ENCODE measurements at regions not wholly inside any gene's neighbourhood (a gene's known extent, or its start where the extent isn't known, plus 50 kb on each side); places are given as distances from the start of the nearest gene placed in this dataset.

DNA sequence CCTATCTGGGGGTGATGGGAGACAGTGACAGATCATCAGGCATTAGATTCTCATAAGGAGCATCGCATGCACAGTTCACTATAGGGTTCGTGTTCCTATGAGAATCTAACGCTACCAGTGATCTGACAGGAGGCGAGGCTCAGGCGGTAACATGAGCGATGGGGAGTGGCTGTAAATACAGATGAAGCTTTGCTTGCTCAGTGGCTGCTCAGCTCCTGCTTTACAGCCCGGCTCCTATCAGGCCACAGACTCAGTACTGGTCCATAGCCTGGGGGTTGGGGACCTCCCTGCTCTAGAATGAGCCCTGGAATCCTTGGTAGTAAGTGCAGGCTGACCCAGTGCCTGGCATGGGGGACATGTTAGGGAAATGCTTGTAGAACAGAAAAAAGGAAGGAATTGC is 426.0 kb downstream of the TYW1 start:
- no peak for DNase-seq (ENCODE audit: low read depth)

DNA sequence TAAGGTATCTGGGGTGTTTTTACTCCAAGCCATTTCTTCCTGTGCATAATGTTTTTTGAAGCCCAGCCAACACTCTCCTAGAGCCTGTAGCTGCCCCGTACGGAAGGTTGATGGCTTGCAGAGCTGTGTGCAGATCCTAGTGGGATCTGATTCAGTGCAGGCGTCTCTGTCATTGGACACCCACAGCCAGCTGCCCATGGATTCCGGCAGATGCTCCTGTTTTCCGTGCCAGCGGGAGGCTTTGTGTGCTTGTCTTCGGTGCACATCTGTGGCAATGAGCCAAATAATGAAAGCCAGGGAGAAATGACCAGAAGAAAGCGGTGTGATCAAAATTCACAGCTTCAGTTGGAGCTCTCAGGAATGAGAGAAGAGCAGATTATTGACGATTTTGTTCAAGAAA is 426.4 kb downstream of the TYW1 start:
- DNase-seq (ENCODE audit: low read depth): no peak

DNA sequence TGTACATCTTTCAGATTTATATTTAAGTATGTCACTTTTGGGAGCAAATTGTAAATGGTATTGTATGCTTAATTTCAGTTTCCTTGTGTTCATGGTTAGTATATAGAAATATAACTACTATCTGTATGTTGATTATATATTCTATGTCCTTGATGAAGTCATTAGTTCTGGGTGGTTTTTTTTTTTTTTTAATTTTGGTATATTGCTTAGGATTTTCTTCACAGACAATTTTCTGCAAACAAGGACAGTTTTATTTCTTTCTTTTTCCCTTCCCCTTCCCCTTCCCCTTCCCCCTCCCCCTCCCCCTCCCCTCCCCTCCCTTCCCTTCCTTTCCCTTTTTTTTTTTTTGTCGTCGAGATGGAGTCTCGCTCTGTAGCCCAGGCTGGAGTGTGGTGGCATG is 430.0 kb downstream of the TYW1 start:
- DNase-seq (ENCODE audit: low read depth): no peak

DNA sequence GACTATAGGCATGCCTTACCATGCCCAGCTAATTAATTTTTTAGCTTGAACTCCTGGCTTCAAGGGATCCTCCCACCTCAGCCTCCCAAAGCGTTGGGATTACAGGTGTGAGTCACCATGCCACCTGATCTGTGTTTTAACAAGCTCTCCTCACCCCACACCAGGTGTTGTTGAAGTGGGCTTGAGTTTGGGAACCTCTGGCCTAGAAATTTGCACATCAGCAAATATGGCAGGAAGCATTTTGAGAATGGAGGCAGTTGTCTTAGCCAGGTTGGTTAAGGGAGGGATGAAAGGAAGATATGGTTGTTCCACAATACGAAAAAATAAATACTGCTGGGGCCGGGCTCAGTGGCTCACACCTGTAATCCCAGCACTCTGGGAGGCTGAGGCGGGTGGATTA is 433.1 kb downstream of the TYW1 start:
- no peak for DNase-seq (ENCODE audit: low read depth)

DNA sequence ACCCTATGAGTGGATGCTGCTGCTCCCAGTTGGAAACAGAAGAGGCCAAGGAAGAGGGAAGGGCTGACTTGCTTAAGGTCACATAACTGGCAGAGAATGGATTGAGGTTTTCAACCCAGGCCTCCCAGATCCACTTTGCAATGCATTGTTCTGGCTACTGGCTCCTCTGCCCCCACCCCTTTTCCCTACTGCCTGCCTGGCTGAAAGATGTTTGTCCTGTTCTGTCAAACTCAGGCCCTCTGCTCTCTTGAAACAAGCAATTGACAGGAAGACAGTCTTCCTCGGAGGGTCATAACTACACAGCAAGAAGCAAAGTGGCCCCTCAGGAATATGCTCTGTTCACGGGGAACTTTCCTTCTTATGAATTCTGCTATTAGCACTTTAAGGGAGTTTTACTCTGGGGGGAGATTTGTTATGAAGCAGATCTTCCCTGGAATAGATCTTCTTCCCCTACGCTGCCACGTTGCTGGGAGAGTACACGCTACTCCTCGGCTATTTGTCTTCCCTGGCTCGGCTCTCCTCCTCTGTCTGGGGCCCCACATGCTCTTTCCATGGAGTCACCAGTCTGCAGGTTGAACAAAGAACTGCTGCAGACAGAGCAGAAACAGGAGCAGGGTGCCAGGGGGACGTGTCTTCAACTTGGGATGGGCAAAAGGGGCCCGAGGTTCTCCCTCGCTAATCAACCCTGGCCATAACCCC is 436.1 kb downstream of the TYW1 start:
- DNase-seq (ENCODE audit: low read depth): no peak

DNA sequence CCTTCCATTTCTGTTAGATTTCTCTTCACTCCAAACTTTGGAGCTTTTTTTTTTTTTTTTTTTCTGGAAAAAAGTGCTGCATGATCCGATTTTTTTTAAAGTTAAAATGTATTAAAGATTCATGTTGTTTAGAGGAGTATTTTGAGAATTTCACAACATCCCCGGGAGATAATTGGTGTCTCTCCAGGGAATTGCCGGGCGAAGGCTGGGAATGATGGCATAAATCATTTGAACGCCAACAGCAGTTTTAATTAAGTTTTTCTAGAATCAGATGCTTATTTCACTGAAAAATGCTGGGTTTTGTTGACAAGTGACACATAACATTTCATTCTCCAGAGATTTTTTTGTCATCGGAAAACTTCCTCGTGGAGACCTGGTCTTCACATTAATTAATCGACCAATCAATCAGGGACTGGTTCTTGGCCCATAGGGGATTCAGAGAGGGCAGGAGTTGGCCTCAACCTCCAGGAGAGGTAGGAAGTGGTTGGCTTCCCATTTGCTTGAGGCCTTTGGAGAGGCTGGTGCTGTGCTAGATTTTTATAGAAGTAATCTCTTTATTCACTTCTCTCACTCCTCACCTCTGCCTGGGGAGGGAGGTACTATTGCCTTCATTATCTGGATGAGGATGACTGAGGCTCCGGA is 439.4 kb downstream of the TYW1 start:
- DNase-seq (ENCODE audit: low read depth): no peak

DNA sequence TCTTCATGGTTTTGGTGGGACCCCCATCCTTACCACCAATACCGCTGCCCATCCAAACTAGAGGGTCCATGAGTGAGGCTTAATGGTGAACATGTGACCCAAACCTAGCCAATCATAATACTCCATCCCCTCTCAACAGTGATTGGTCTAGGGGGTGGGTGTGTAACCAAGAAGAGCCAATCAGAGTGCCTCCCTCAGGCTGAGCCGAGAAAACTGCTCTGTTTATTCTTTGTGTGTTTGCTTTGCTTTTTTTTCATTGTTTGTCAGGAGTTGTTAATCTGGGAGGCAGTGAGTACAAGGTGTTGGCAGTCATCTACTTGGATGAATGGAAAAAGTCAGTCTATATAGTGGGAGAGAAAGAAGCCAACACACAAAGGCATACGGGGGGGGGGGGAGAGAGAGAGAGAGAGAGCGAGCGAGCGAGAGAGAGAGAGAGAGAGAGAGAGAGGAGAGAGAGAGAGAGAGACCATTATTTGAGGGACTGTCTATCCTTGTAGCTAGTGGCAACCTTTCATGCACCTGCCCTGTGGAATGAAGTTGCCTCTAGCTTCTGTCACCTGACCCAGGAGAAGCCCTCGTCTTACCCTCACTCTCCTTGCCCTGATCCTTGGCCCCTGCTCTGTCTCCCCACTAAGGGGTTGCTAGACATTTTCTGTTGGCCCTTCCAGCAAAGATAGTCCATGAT is 441.7 kb downstream of the TYW1 start:
- DNase-seq (ENCODE audit: low read depth): no peak

DNA sequence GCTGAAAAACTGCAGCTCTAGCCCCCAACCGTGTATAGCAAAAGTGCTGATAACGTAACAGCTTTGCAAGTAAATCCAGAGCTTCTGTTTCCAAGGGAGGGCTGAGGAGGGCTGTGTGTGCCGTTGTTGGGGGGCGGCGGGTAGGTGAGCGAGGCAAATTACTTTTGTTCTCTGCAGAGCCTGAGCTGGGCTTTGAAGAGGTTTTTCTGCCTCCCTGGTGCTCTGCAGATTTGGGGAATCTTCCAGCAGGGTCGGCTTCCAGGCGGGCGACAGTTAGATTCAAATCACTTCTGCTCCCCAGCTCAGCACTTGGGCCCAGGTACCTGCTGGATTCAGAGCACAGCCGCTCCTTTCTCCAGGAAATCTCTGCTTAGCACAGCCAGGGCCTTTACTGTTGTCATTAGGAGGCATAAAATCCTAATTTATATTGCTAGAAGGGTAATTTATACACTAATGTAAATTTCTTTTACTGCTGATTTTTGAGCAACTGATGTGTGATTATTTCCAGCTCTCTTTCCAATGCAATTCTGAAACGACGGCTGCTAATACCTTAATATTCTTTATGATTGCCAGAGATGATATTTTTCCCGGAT is 442.4 kb downstream of the TYW1 start:
- DNase-seq (ENCODE audit: low read depth): no peak

DNA sequence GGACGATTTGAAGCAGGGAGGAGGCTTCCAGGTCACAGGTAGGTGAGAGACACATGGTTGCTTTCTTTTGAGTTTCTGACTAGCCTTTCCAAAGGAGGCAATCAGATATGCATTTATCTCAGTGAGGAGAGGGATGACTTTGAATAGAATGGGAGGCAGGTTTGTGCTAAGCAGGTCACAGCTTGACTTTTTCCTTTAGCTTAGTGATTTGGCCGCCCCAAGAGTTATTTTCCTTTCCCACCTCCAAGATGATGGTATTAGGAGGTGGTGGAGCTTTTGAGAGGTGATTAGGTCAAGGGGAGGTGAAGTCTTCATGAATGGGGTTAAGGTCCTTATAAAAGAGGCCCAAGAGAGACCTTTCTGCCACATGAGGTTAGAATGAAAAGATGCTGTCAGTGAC is 443.7 kb downstream of the TYW1 start:
- no peak for DNase-seq (ENCODE audit: low read depth)

DNA sequence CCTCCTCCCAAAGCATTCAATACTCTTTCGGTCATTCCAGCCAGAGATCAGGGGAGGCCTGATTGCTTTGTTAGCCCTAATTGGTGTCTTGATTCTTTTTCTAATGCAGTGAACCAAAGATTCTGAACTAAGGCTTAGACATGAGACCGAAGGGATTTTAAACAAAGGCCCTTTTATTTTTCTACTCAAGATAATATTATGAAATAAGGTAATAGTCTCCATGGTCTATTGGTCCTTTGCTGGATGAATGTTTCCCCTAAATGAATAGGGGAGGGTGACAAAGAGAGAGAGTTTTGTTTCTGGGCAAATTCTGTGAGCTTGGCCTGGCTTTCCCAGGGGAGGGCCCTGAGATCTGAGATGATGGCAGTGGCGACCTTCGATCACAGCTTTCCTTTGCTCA is 449.1 kb downstream of the TYW1 start:
- no peak for DNase-seq (ENCODE audit: low read depth)

DNA sequence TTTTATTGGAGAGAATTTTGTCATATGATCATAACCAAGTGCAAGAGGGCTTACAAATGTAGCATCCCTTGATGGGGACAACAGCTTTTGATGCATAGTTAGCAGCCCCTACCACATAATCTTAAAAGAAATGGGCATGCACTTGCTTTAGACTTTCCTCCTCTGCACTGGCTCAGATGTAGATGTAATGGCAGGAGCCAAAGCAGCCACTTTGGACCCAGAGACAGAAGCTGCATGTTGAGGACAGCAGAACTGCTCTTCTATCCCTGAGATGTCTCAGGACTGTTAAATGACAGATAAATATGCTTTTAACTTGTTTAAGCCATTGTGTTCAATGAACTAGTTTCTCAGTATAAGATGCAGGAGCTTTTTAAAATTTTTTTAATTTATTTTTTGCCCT is 450.7 kb downstream of the TYW1 start:
- no peak for DNase-seq (ENCODE audit: low read depth)

DNA sequence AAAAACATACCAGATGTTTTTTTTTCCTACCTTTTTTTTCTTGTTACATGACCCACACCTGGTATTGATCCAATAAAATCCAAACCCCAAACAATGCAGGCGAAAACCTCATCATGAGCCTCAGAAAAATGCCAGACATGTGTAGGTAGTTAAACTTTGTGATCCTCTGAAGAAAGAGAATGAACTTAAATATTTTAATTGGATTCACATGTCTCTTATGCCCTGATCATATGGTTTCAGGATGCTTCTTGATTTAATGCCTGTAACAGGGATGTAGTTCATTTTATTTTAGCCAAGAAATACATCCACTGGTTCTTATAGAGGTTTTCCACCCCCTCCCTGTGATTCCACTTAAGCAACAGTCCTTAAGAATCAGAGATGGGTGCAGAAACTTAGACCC is 451.6 kb downstream of the TYW1 start:
- DNase-seq (ENCODE audit: low read depth): no peak

DNA sequence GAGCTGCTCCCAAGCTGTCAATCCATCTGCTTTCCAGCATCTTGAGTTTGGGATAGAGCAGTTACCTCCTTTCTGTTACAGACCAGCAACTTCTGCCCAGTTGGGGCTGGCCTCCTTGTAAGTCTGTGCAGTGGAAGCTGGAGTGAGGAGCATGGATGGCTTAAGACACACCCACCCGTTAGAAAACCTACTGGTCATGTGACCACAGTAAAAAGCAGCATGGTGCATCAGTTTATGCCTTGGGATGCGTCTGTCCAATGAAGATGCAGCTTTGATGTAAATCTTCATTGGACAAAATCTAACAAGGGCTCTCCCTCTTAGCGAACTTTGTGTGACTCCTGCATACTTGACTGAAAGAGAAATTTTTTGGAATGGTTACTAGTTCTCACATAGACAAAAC is 453.5 kb downstream of the TYW1 start:
- DNase-seq (ENCODE audit: low read depth): no peak

DNA sequence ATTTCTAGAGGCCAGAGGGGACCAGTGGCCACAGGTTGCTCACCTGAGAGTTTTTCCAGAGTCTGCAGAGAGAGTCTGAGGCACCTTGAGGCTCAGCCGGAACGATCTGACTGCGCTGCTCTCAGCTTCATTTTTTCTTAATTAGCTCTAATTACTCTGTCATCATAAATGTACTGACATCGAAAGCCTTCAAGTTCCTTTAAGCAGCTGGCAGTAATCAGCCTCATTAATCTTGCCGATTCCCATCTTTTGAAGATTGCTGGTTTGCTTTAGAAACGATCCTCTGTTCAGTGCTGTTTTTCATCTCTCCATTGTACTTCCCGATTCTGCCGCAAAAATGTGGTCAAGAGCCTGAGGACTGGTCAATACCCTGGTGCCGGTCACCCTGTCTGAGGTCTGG is 454.7 kb downstream of the TYW1 start:
- no peak for DNase-seq (ENCODE audit: low read depth)

DNA sequence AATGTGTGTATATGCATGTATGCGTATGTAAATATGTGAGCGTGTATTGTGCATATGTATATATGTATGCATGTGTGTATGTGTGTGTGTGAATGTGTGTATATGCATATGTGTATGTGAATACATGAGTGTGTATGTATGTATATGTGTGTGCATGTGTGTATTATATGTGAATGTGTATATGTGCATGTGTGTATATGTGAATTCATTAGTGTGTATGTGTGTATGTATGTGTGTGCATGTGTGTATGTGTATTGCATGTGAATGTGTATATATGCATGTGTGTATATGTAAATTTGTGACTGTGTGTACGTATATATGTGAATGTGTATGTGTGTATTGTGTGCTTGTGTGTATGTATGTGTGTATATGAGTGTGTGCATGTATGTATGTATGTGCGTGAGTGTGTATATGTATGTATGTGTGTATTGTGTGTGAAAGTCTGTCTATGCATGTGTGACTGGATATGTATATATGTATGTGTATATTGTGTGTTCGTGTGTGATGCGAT is 455.9 kb downstream of the TYW1 start:
- DNase-seq (ENCODE audit: low read depth): no peak

DNA sequence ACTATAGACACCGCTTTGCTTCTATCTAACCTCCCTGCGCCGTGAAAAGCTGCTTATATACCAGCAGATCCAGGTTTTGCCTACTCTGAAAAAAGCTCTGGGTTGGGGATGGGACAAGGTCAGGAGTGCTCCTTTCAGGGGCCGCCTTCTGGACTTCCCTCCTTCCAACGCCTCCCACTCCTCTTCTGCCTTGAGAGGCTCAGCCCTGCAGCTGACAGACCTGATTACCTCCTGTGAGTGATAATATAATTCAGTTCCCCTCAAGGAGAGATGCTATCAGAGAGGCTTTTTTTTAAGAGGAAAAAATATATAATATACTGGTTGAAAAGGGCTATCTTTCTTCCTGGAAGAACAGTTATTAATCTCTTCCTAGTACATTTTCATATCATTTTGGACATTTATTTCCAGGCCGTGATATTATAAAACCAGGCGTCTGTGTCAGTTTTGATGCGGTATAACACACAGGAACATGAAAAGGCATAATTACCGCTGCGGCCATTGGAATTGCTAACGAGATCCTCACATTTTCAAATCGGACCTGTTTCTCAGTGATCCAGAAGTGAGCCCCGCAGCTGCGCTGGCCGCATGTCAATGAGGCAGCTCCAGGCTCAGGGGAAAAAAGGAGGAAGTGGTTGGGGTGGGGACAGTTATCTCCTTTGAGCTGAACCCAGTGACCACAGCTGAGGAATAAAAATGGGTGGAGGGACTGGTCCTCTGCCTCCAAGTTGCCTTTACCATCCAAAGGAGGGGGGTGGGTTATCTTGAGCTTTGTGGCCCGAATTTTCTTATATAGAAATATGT is 457.1 kb downstream of the TYW1 start:
- no peak for DNase-seq (ENCODE audit: low read depth)

DNA sequence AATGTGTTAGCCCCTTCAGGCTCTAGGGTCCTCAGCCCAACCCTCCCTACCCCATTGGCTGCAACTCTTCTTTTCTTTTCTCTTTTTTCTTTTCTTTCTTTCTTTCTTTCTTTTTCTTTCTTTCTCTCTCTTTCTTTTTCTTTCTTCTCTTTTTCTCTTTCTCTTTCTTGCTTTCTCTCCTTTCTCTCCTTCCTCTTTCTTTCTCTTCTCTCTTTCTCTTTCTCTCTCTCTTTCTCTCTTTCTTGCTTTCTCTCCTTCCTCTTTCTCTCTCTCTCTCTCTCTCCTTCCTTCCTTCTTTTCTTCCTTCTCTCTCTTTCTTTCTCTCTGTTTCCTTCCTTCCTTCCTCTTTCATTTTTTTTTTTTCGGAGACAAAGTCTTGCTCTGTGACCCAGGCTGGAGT is 458.9 kb downstream of the TYW1 start:
- no peak for DNase-seq (ENCODE audit: low read depth)

DNA sequence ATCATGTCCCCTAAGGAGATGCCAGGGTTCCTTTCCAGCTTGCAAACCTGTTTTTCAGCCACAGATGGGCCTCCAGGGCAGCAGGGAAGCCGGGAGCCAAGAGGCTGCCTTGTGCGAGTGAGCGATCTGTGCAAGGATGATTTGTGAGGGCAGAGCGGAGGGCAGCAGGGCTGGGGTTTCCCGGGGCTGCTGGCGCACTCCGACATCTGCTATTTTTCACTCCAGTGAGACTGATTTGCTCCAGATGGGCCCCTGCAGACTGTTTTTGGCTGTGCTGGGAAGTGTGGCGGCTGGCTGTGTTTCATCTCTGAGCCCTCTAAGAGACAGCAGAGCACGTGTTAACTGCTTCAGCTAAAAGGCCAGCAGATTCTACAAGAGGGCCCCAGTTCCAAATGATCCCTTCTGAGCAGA is 466.2 kb downstream of the TYW1 start:
- no peak for DNase-seq (ENCODE audit: low read depth)

DNA sequence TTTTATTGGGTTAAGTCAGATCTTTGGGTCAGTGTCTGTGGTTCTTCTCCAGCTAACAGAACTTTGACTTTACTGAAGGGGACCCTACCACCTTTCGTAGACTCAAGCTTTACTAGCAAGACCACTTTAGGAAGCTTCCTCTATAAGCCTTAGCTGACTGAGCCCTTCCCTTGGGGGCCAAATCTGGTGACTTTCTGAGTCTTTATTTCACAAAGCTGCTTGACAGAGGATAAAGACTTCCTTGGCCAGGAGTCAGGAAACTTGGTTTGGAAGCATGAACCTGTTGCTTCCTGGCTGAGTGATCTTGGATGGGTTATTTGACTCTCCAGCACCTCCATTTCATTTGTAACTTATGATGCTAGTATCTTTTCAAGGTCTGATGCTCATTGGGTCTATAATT is 466.7 kb downstream of the TYW1 start:
- DNase-seq (ENCODE audit: low read depth): no peak

DNA sequence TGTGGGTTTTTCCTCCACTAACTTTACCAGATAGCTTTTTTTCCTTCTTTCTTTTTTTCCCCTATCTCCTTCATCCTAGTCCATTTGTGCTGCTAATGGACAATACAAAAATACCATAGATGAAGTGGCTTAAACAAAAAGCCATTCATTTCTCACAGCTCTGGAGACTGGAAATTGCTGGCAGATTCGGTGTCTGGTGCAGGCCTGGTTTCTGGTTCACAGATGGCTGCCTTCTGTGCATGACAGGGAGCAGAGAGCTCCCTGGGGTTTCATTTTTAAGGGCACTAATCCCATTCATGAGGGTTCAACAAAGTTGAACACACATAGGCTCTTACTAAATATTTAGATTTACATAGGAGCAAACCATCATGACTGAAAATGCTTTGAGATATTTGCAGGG is 467.4 kb downstream of the TYW1 start:
- no peak for DNase-seq (ENCODE audit: low read depth)

DNA sequence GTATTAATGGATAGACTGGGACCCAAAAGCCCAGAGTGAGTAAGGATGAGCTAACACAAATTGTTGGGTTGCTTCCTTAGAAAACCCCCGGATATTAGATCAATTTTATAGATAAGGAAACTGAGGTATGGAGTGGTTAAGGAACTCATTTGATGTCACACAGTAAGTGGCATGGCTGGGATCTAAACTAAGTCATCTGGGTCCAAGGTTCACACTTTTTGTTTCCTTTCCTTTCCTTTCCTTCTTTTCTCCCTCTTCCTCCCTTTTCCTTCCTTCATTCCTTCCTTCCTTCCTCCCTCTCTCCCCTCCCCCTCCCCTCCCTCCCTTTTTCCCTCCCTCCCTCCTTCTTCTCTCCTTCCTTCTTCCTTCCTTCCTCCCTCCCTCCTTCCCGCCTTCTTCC is 469.5 kb downstream of the TYW1 start:
- no peak for DNase-seq (ENCODE audit: low read depth)

DNA sequence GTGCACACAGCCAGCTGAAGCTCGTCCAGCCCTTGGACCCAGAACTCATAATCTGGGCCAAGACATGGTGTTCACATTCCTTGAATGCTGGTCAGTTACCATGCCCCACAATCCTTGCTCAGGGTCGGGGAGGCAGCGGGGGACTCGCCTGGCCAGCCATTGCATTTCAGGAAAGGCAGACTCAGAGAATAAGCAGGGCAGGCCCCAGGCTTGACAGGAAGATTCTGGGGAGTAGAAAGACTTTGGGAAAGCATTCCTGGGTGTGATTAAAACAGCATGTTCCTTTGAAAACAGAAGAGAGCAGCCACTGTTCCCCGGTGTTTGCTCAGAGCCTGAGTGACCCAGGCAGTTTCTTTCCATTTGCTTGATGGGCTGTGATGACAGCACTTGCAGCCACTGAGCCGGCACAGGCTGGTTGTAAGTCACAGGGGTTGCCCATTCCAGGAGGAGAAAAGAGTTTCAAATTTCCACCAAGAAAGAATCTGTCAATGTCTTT is 473.7 kb downstream of the TYW1 start:
- no peak for DNase-seq (ENCODE audit: low read depth)

Data from fibroblast of the conjunctiva (primary cell).